Naive B cell (primary cell): ENCODE measurements at regions not wholly inside any gene's neighbourhood (a gene's known extent, or its start where the extent isn't known, plus 50 kb on each side); places are given as distances from the start of the nearest gene placed in this dataset.
A peak's percentile ranks its signal among the peaks of the same experiment; 100 is the strongest.

Source experiments
- ATAC-seq, 2 donors: fragments of 150-1000 bp; cut with Tn5 transposase; 2 replicates each; pipeline ENCODE4 v1.10.0; 2021; ENCODE audit warnings: low read depth in 2 of 2, mild to moderate bottlenecking in 2 of 2, moderate library complexity in 2 of 2
- DNase-seq: peaks from one replicate; pipeline ENCODE4 v3.0.0; 2022
- H3K27ac Mint-ChIP-seq, 6 donors: one replicate each; pipeline ENCODE4 v1.8.0; 2020 to 2022; ENCODE audit warnings: mild to moderate bottlenecking in 6 of 6, mixed read lengths in 6 of 6, moderate library complexity in 5 of 6, inconsistent platforms in 2 of 6
- H3K27me3 Mint-ChIP-seq, 3 donors: one replicate each; pipeline ENCODE4 v1.8.0; 2021 to 2022; ENCODE audit warnings: mixed read lengths in 3 of 3, mild to moderate bottlenecking in 1 of 3
- H3K36me3 Mint-ChIP-seq, 2 donors: one replicate each; pipeline ENCODE4 v1.8.0; 2020 to 2022; ENCODE audit warnings: mixed read lengths in 2 of 2, inconsistent platforms in 1 of 2, mild to moderate bottlenecking in 1 of 2
- H3K4me1 Mint-ChIP-seq, 3 donors: one replicate each; pipeline ENCODE4 v1.8.0; 2020 to 2022; ENCODE audit warnings: mixed read lengths in 3 of 3, inconsistent platforms in 1 of 3, mild to moderate bottlenecking in 1 of 3, moderate library complexity in 1 of 3
- H3K4me3 Mint-ChIP-seq, 8 donors: one replicate each; pipeline ENCODE4 v1.8.0; 2020 to 2022; ENCODE audit warnings: mild to moderate bottlenecking in 8 of 8, mixed read lengths in 8 of 8, moderate library complexity in 8 of 8, inconsistent platforms in 2 of 8
- H3K9me3 Mint-ChIP-seq, 7 donors: one replicate each; pipeline ENCODE4 v1.8.0; 2020 to 2022; ENCODE audit warnings: mixed read lengths in 7 of 7, mild to moderate bottlenecking in 5 of 7, inconsistent platforms in 2 of 7, moderate library complexity in 1 of 7

- no peak for DNase-seq
- H3K4me3 Mint-ChIP-seq: no peak overlapping the region
- peaks cover 0 to 4% (median 3%) of the 10 kb centered on the region in 3 donors for H3K4me1 Mint-ChIP-seq
- no peak for ATAC-seq
- no peaks in the 10 kb centered on the region for H3K27me3 Mint-ChIP-seq
- no peaks in the 10 kb centered on the region for H3K36me3 Mint-ChIP-seq
- peaks cover 2 to 5% (median 3%) of the 10 kb centered on the region in 7 donors for H3K9me3 Mint-ChIP-seq
- no peak overlapping the region for H3K27ac Mint-ChIP-seq
Measured at GRCh38 chr3:31422237-31422636, 110.5 kb upstream of the STT3B start.

GRCh38 chr3:31423482-31423881, 109.2 kb upstream of the STT3B start:
- Mint-ChIP-seq H3K36me3 (peaks cover 0 to 2% of the 10 kb centered on the region in 2 donors), H3K9me3 (peaks cover 3 to 7% (median 4%) of the 10 kb centered on the region in 7 donors), H3K27me3 (no peaks in the 10 kb centered on the region), H3K4me3 (no peak overlapping the region), H3K27ac (no peak overlapping the region), H3K4me1 (peaks cover 0 to 4% (median 3%) of the 10 kb centered on the region in 3 donors)
- ATAC-seq (no peak), DNase-seq (no peak)

- ATAC-seq: no peak
- Mint-ChIP-seq H3K27ac (peak overlapping the region in 2 of 6 donors; percentile 1 to 4), H3K36me3 (peaks cover 0 to 9% of the 10 kb centered on the region in 2 donors), H3K4me1 (peaks cover 0 to 4% (median 3%) of the 10 kb centered on the region in 3 donors), H3K9me3 (peaks cover 3 to 15% (median 9%) of the 10 kb centered on the region in 7 donors), H3K4me3 (no peak overlapping the region), H3K27me3 (peaks cover 0 to 8% (median 6%) of the 10 kb centered on the region in 3 donors)
- DNase-seq: no peak
Measured at GRCh38 chr3:31425401-31425800, 107.3 kb upstream of the STT3B start.

- peaks cover 0 to 4% (median 3%) of the 10 kb centered on the region in 3 donors for H3K4me1 Mint-ChIP-seq
- no peak overlapping the region for H3K27ac Mint-ChIP-seq
- H3K27me3 Mint-ChIP-seq: peaks cover 0 to 12% (median 8%) of the 10 kb centered on the region in 3 donors
- DNase-seq (no peak), ATAC-seq (no peak)
- H3K4me3 Mint-ChIP-seq: no peak overlapping the region
- H3K9me3 Mint-ChIP-seq: peaks cover 2 to 15% (median 10%) of the 10 kb centered on the region in 7 donors
- H3K36me3 Mint-ChIP-seq: peaks cover 0 to 9% of the 10 kb centered on the region in 2 donors
Measured at GRCh38 chr3:31427623-31428022, 105.1 kb upstream of the STT3B start.

- ATAC-seq (no peak), DNase-seq (no peak)
- Mint-ChIP-seq H3K27me3 (peaks cover 4 to 20% (median 8%) of the 10 kb centered on the region in 3 donors), H3K36me3 (peaks cover 4 to 9% of the 10 kb centered on the region in 2 donors), H3K4me3 (no peak overlapping the region), H3K4me1 (no peaks in the 10 kb centered on the region), H3K27ac (no peak overlapping the region), H3K9me3 (peaks cover 4 to 35% (median 8%) of the 10 kb centered on the region in 7 donors)
Measured at GRCh38 chr3:31431321-31431720, 101.4 kb upstream of the STT3B start.

GRCh38 chr3:31432897-31433678, 99.6 kb upstream of the STT3B start:
- H3K27me3 Mint-ChIP-seq: peaks cover 4 to 20% (median 8%) of the 10 kb centered on the region in 3 donors
- H3K4me1 Mint-ChIP-seq: no peaks in the 10 kb centered on the region
- peaks cover 12 to 23% of the 10 kb centered on the region in 2 donors for H3K36me3 Mint-ChIP-seq
- peaks cover 12 to 52% (median 17%) of the 10 kb centered on the region in 7 donors for H3K9me3 Mint-ChIP-seq
- DNase-seq: no peak
- no peak overlapping the region for H3K27ac Mint-ChIP-seq
- no peak overlapping the region for H3K4me3 Mint-ChIP-seq
- ATAC-seq: no peak

GRCh38 chr3:31433679-31433992, 99.1 kb upstream of the STT3B start:
- DNase-seq: no peak
- H3K27ac Mint-ChIP-seq: no peak overlapping the region
- peaks cover 12 to 50% (median 18%) of the 10 kb centered on the region in 7 donors for H3K9me3 Mint-ChIP-seq
- no peak for ATAC-seq
- no peaks in the 10 kb centered on the region for H3K4me1 Mint-ChIP-seq
- no peak overlapping the region for H3K4me3 Mint-ChIP-seq
- peaks cover 12 to 20% of the 10 kb centered on the region in 2 donors for H3K36me3 Mint-ChIP-seq
- peaks cover 4 to 20% (median 8%) of the 10 kb centered on the region in 3 donors for H3K27me3 Mint-ChIP-seq

GRCh38 chr3:31434819-31435218, 97.9 kb upstream of the STT3B start:
- peaks cover 10 to 42% (median 12%) of the 10 kb centered on the region in 7 donors for H3K9me3 Mint-ChIP-seq

GRCh38 chr3:31436830-31437229, 95.9 kb upstream of the STT3B start:
- Mint-ChIP-seq H3K9me3 (peaks cover 10 to 42% (median 12%) of the 10 kb centered on the region in 7 donors), H3K27ac (no peak overlapping the region), H3K27me3 (peaks cover 0 to 12% (median 8%) of the 10 kb centered on the region in 3 donors), H3K4me3 (no peak overlapping the region), H3K4me1 (no peaks in the 10 kb centered on the region), H3K36me3 (peaks cover 12 to 15% of the 10 kb centered on the region in 2 donors)
- DNase-seq (no peak), ATAC-seq (no peak)

More at GRCh38 chr3:31434819-31435218, 97.9 kb upstream of the STT3B start:
- Mint-ChIP-seq H3K27me3 (peaks cover 0 to 14% (median 8%) of the 10 kb centered on the region in 3 donors), H3K27ac (no peak overlapping the region), H3K36me3 (peaks cover 12 to 15% of the 10 kb centered on the region in 2 donors), H3K4me3 (no peak overlapping the region), H3K4me1 (no peaks in the 10 kb centered on the region)
- no peak for DNase-seq
- ATAC-seq: no peak

- Mint-ChIP-seq H3K36me3 (peaks cover 7 to 15% of the 10 kb centered on the region in 2 donors), H3K4me3 (no peak overlapping the region), H3K4me1 (peaks cover 3 to 8% (median 3%) of the 10 kb centered on the region in 3 donors), H3K27ac (no peak overlapping the region), H3K9me3 (peaks cover 8 to 39% (median 12%) of the 10 kb centered on the region in 7 donors), H3K27me3 (peaks cover 0 to 3% (median 0%) of the 10 kb centered on the region in 3 donors)
- ATAC-seq: no peak
- DNase-seq: no peak
Measured at GRCh38 chr3:31438742-31439141, 94.0 kb upstream of the STT3B start.

- H3K27me3 Mint-ChIP-seq: peaks cover 0 to 3% (median 0%) of the 10 kb centered on the region in 3 donors
- peaks cover 7 to 15% of the 10 kb centered on the region in 2 donors for H3K36me3 Mint-ChIP-seq
- H3K4me3 Mint-ChIP-seq: no peak overlapping the region
- no peak overlapping the region for H3K27ac Mint-ChIP-seq
- no peak for ATAC-seq
- H3K4me1 Mint-ChIP-seq: peaks cover 4 to 11% (median 6%) of the 10 kb centered on the region in 3 donors
- DNase-seq: no peak
- peaks cover 8 to 29% (median 12%) of the 10 kb centered on the region in 7 donors for H3K9me3 Mint-ChIP-seq
Measured at GRCh38 chr3:31439890-31440750, 92.6 kb upstream of the STT3B start.

GRCh38 chr3:31440878-31441277, 91.8 kb upstream of the STT3B start:
- H3K4me1 Mint-ChIP-seq: peaks cover 4 to 11% (median 6%) of the 10 kb centered on the region in 3 donors
- peaks cover 0 to 3% (median 0%) of the 10 kb centered on the region in 3 donors for H3K27me3 Mint-ChIP-seq
- no peak overlapping the region for H3K27ac Mint-ChIP-seq
- no peak for ATAC-seq
- peaks cover 7 to 15% of the 10 kb centered on the region in 2 donors for H3K36me3 Mint-ChIP-seq
- DNase-seq: no peak
- peaks cover 8 to 22% (median 11%) of the 10 kb centered on the region in 7 donors for H3K9me3 Mint-ChIP-seq
- no peak overlapping the region for H3K4me3 Mint-ChIP-seq

GRCh38 chr3:31442755-31443154, 90.0 kb upstream of the STT3B start:
- Mint-ChIP-seq H3K27ac (peak overlapping the region in 1 of 6 donors; percentile 15), H3K4me3 (no peak overlapping the region), H3K4me1 (peaks cover 4 to 11% (median 6%) of the 10 kb centered on the region in 3 donors), H3K9me3 (peaks cover 0 to 3% (median 2%) of the 10 kb centered on the region in 7 donors), H3K27me3 (peaks cover 0 to 3% (median 0%) of the 10 kb centered on the region in 3 donors), H3K36me3 (peaks cover 0 to under 1% of the 10 kb centered on the region in 2 donors)
- DNase-seq (no peak), ATAC-seq (no peak)
